Hepatocyte (in vitro differentiated cells): ENCODE measurements at regions not wholly inside any gene's neighbourhood (a gene's known extent, or its start where the extent isn't known, plus 50 kb on each side); places are given as distances from the start of the nearest gene placed in this dataset.
"Not testable (repeated sequence)": the region's sequence is repeated elsewhere in the genome, so short reads cannot be mapped to it uniquely, and the experiment has no call there.

Experiments used
- DNase-seq: peaks from one replicate; pipeline ENCODE4 v3.0.0-alpha.2; 2016; ENCODE audit warnings: low spot score
- H2AFZ ChIP-seq: fragments of 200-600 bp; sonication (generic); 2 replicates; pipeline ENCODE4 v1.6.0; 2016; ENCODE audit warnings: antibody characterized with exemption, mild to moderate bottlenecking
- H3K27ac ChIP-seq: fragments of 200-600 bp; sonication (generic); 2 replicates; pipeline ENCODE4 v1.5.1; 2016; ENCODE audit warnings: mild to moderate bottlenecking
- H3K27me3 ChIP-seq: fragments of 200-600 bp; sonication (generic); 2 replicates; pipeline ENCODE4 v1.6.1; 2016
- H3K36me3 ChIP-seq: fragments of 200-600 bp; sonication (generic); replicated peaks from 2 replicates; pipeline ENCODE4 v1.5.1; 2016; ENCODE audit warnings: low read depth; ENCODE audit not compliant: insufficient read depth
- H3K4me1 ChIP-seq: fragments of 200-600 bp; sonication (generic); 2 replicates; pipeline ENCODE4 v1.5.1; 2016; ENCODE audit warnings: mild to moderate bottlenecking, moderate library complexity; ENCODE audit not compliant: insufficient read depth
- H3K4me2 ChIP-seq: fragments of 200-600 bp; sonication (generic); 2 replicates; pipeline ENCODE4 v1.6.0; 2016
- H3K4me3 ChIP-seq: fragments of 200-600 bp; sonication (generic); 2 replicates; pipeline ENCODE4 v1.5.1; 2016; ENCODE audit warnings: mild to moderate bottlenecking
- H3K79me2 ChIP-seq: fragments of 200-600 bp; sonication (generic); 2 replicates; pipeline ENCODE4 v1.6.0; 2017; ENCODE audit warnings: mild to moderate bottlenecking
- H3K9me2 ChIP-seq: fragments of 200-600 bp; sonication (generic); replicated peaks from 2 replicates; pipeline ENCODE4 v1.6.0; 2017; ENCODE audit warnings: mild to moderate bottlenecking; ENCODE audit not compliant: insufficient read depth
- H3K9me3 ChIP-seq: fragments of 200-600 bp; sonication (generic); 2 replicates; pipeline ENCODE4 v1.5.1; 2016; ENCODE audit warnings: low read depth, mild to moderate bottlenecking
- H4K20me1 ChIP-seq: fragments of 200-600 bp; sonication (generic); 2 replicates; pipeline ENCODE4 v1.6.0; 2016; ENCODE audit warnings: mild to moderate bottlenecking; ENCODE audit not compliant: insufficient read depth, poor library complexity, severe bottlenecking
- EZH2 ChIP-seq: fragments of 200-600 bp; sonication (generic); IDR thresholded peaks from 2 replicates; pipeline ENCODE4 v1.6.1; 2016; ENCODE audit warnings: antibody characterized with exemption, mild to moderate bottlenecking, borderline replicate concordance
- EZH2phosphoT487 ChIP-seq: fragments of 200-600 bp; sonication (generic); IDR thresholded peaks from one replicate; pipeline ENCODE4 v1.6.1; 2018; ENCODE audit warnings: antibody characterized with exemption, mild to moderate bottlenecking, low read depth, moderate library complexity; ENCODE audit not compliant: unreplicated experiment, severe bottlenecking
- WGBS: methylation state at CpG from one replicate; pipeline ENCODE4 v1.1.6; 2016; ENCODE audit warnings: low lambda C conversion rate; ENCODE audit errors: missing lambda C conversion rate; 5-methylcytosine and 5-hydroxymethylcytosine counted together
- TF ChIP-seq, protein P1 (sequence below): fragments of 200-600 bp; sonication (generic); IDR thresholded peaks from 2 replicates; pipeline ENCODE4 v1.5.1; 2016; ENCODE audit warnings: antibody characterized with exemption, mild to moderate bottlenecking; ENCODE audit not compliant: poor library complexity

DNA sequence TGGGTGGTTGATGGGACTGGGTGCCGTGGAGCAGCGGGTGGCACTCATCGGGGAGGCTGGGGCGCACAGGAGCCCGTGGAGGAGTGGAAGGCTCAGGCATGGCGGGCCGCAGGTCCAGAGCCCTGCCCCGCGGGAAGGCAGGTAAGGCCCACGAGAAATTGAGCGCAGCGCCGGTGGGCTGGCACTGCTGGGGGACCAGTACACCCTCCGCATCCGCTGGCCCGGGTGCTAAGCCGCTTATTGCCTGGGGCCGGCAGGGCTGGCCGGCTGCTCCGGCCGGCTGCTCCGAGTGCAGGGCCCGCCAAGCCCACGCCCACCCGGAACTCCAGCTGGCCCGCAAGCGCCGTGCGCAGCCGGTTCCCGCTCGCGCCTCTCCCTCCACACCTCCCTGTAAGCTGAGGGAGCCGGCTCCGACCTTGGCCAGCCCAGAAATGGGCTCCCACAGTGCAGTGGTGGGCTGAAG is 85.1 kb upstream of the FAT4 start:
- Histone ChIP-seq H3K27ac (no peak overlapping the region), H3K79me2 (no peaks in the 10 kb centered on the region), H3K4me3 (no peak overlapping the region), H3K4me1 (no peaks in the 10 kb centered on the region), H4K20me1 (no peaks in the 10 kb centered on the region), H2AFZ (no peak overlapping the region), H3K9me3 (no peaks in the 10 kb centered on the region), H3K9me2 (no peaks in the 10 kb centered on the region), H3K27me3 (no peaks in the 10 kb centered on the region), H3K4me2 (no peak overlapping the region), H3K36me3 (no peaks in the 10 kb centered on the region)
- 97% methylated on average over 27 of the region's 35 CpGs for WGBS
- no peak for TF ChIP-seq EZH2
- TF ChIP-seq EZH2phosphoT487: no peak
- TF ChIP-seq, protein P1, sequence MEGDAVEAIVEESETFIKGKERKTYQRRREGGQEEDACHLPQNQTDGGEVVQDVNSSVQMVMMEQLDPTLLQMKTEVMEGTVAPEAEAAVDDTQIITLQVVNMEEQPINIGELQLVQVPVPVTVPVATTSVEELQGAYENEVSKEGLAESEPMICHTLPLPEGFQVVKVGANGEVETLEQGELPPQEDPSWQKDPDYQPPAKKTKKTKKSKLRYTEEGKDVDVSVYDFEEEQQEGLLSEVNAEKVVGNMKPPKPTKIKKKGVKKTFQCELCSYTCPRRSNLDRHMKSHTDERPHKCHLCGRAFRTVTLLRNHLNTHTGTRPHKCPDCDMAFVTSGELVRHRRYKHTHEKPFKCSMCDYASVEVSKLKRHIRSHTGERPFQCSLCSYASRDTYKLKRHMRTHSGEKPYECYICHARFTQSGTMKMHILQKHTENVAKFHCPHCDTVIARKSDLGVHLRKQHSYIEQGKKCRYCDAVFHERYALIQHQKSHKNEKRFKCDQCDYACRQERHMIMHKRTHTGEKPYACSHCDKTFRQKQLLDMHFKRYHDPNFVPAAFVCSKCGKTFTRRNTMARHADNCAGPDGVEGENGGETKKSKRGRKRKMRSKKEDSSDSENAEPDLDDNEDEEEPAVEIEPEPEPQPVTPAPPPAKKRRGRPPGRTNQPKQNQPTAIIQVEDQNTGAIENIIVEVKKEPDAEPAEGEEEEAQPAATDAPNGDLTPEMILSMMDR: no peak
- no peak for DNase-seq

- Histone ChIP-seq H3K4me1 (no peaks in the 10 kb centered on the region), H3K9me3 (no peaks in the 10 kb centered on the region), H3K27ac (no peak overlapping the region), H3K36me3 (no peaks in the 10 kb centered on the region), H3K4me2 (no peak overlapping the region), H3K9me2 (no peaks in the 10 kb centered on the region), H3K4me3 (no peak overlapping the region), H2AFZ (no peak overlapping the region), H3K79me2 (no peaks in the 10 kb centered on the region), H3K27me3 (no peaks in the 10 kb centered on the region), H4K20me1 (no peaks in the 10 kb centered on the region)
- 89% methylated on average over 2 of the region's 2 CpGs for WGBS
- TF ChIP-seq EZH2 (no peak), EZH2phosphoT487 (no peak)
- TF ChIP-seq, protein P1: no peak
- no peak for DNase-seq
These were observed 88.9 kb upstream of the FAT4 start for GRCh38 chr4:125225806-125226205.

DNA sequence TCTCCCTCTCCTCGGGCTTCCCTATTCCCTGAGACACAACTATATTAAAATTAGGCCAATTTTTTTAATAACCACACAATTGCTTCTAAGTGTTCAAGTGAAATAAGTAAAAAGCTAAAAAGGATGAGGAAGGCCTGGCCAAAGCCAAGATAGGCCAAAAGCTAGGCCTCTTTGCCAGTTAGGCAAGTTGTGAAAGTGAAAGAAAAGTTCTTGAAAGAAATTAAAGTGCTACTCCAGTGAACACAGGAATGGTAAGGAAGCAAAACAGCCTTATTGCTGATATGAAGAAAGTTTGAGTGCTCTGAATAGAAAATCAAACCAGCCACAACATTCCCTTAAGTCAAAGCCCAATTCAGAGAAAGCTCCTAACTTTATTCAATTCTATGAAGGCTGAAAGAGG is 114.2 kb upstream of the FAT4 start:
- H3K9me2 ChIP-seq: no peaks in the 10 kb centered on the region
- H4K20me1 ChIP-seq: no peaks in the 10 kb centered on the region
- H2AFZ ChIP-seq: no peak overlapping the region
- H3K4me1 ChIP-seq: no peaks in the 10 kb centered on the region
- no peak for DNase-seq
- H3K36me3 ChIP-seq: no peaks in the 10 kb centered on the region
- no peaks in the 10 kb centered on the region for H3K9me3 ChIP-seq
- no peak overlapping the region for H3K4me2 ChIP-seq
- no peaks in the 10 kb centered on the region for H3K27me3 ChIP-seq
- H3K79me2 ChIP-seq: no peaks in the 10 kb centered on the region
- WGBS: 87% methylated on average over 1 of the region's 1 CpG
- H3K27ac ChIP-seq: no peak overlapping the region
- TF ChIP-seq, protein P1: no peak
- TF ChIP-seq EZH2: no peak
- no peak for TF ChIP-seq EZH2phosphoT487
- H3K4me3 ChIP-seq: no peak overlapping the region

DNA sequence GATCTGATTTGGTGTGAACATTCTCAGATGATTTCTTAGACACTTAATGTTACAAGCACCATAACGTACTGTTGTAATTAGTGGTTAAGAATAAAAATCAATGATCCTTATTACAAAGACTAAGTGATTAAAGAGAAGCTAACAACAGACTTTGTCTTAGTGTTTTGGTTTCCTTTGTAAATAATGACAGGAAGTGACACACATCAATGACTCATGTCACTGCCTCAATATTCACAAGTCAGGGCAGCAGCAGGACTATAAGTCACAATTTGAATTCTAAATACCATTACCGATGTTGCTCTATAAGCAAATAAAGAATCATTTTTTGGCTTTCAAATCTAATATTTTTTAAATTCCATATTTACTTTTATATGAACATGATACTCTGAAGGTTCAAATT is 115.8 kb upstream of the FAT4 start:
- Histone ChIP-seq H3K27ac (no peak overlapping the region), H2AFZ (no peak overlapping the region), H3K9me3 (no peaks in the 10 kb centered on the region), H3K36me3 (no peaks in the 10 kb centered on the region), H3K4me3 (no peak overlapping the region), H3K27me3 (no peaks in the 10 kb centered on the region), H3K4me1 (no peaks in the 10 kb centered on the region), H3K79me2 (no peaks in the 10 kb centered on the region), H3K4me2 (no peak overlapping the region), H4K20me1 (no peaks in the 10 kb centered on the region), H3K9me2 (no peaks in the 10 kb centered on the region)
- TF ChIP-seq EZH2phosphoT487 (no peak), EZH2 (no peak)
- TF ChIP-seq, protein P1: no peak
- no peak for DNase-seq
- WGBS: 79% methylated on average over 2 of the region's 2 CpGs

DNA sequence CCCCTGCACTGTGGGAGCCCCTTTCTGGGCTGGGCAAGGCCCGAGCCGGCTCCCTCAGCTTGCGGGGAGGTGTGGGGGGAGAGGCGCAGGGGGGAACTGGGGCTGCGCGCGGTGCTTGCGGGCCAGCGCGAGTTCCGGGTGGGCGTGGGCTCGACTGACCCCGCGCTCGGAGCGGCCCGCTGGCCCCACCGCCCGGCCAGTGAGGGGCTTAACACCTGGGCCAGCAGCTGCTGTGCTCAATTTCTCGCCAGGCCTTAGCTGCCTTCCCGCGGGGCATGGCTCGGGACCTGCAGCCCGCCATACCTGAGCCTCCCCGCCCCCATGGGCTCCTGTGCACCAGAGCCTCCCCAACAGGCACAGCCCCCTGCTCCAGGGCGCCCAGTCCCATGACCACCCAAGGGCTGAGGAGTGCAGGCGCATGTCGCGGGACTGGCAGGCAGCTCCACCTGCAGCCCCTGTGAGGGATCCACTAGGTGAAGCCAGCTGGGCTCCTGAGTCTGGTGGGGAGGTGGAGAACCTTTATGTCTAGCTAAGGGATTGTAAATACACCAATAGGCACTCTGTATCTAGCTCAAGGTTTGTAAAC is 122.8 kb upstream of the FAT4 start:
- H3K36me3 ChIP-seq, H3K4me3 ChIP-seq, DNase-seq, H3K79me2 ChIP-seq, H3K27ac ChIP-seq, H3K9me2 ChIP-seq, H3K4me1 ChIP-seq, H3K27me3 ChIP-seq, H4K20me1 ChIP-seq, H2AFZ ChIP-seq, H3K4me2 ChIP-seq, H3K9me3 ChIP-seq: not testable (repeated sequence)
- 96% methylated on average over 12 of the region's 30 CpGs for WGBS
